Endodermal cell (in vitro differentiated cells): ENCODE measurements at regions not wholly inside any gene's neighbourhood (a gene's known extent, or its start where the extent isn't known, plus 50 kb on each side); places are given as distances from the start of the nearest gene placed in this dataset.

Experiments used
- DNase-seq: peaks from one replicate; pipeline ENCODE4 v3.0.0-alpha.2; 2017
- H3K27ac ChIP-seq: 2 replicates; pipeline ENCODE4 v1.5.1; 2013; ENCODE audit warnings: mild to moderate bottlenecking, low read depth, low read length, moderate library complexity
- H3K27me3 ChIP-seq: 2 replicates; pipeline ENCODE4 v1.6.1; 2013; ENCODE audit warnings: mild to moderate bottlenecking, low read length, moderate library complexity; ENCODE audit not compliant: insufficient read depth, control insufficient read depth, poor library complexity, severe bottlenecking
- H3K36me3 ChIP-seq: 2 replicates; pipeline ENCODE4 v1.7.0; 2013; ENCODE audit warnings: mild to moderate bottlenecking, low read length, moderate library complexity; ENCODE audit not compliant: control insufficient read depth, insufficient read depth
- H3K4me1 ChIP-seq: one replicate; pipeline ENCODE4 v1.7.0; 2013; ENCODE audit warnings: low read length; ENCODE audit not compliant: control insufficient read depth, insufficient read depth
- H3K4me3 ChIP-seq: 2 replicates; pipeline ENCODE4 v1.5.1; 2013; ENCODE audit warnings: mild to moderate bottlenecking, low read length, moderate library complexity
- H3K9ac ChIP-seq: 2 replicates; pipeline ENCODE4 v1.6.1; 2013; ENCODE audit warnings: mild to moderate bottlenecking, low read length, moderate library complexity; ENCODE audit not compliant: poor library complexity, severe bottlenecking; ENCODE audit errors: extremely low read depth
- H3K9me3 ChIP-seq: 2 replicates; pipeline ENCODE4 v1.6.1; 2013; ENCODE audit warnings: mild to moderate bottlenecking, low read length, moderate library complexity; ENCODE audit not compliant: control insufficient read depth
- H3K27ac Mint-ChIP-seq: 2 replicates; pipeline ENCODE4 v1.8.0; 2020; ENCODE audit warnings: mixed read lengths
- H3K27me3 Mint-ChIP-seq: 2 replicates; pipeline ENCODE4 v1.8.0; 2021; ENCODE audit warnings: mild to moderate bottlenecking, mixed read lengths; ENCODE audit not compliant: insufficient read depth
- H3K36me3 Mint-ChIP-seq: 2 replicates; pipeline ENCODE4 v1.8.0; 2020; ENCODE audit warnings: low read depth, mixed read lengths
- H3K4me1 Mint-ChIP-seq: 2 replicates; pipeline ENCODE4 v1.8.0; 2020; ENCODE audit warnings: mixed read lengths
- H3K4me3 Mint-ChIP-seq: 2 replicates; pipeline ENCODE4 v1.8.0; 2020; ENCODE audit warnings: mild to moderate bottlenecking, moderate library complexity, mixed read lengths
- H3K9me3 Mint-ChIP-seq: 2 replicates; pipeline ENCODE4 v1.8.0; 2020; ENCODE audit warnings: mild to moderate bottlenecking, mixed read lengths
- WGBS, 2 experiments: methylation state at CpG; one replicate each; pipeline versions ENCODE4 v1.1.5 to v1.1.7; 2013; ENCODE audit warnings: missing lambda C conversion rate in 2 of 2, mixed read lengths in 1 of 2; ENCODE audit not compliant: insufficient coverage in 1 of 2, insufficient read length in 1 of 2; 5-methylcytosine and 5-hydroxymethylcytosine counted together
- TF ChIP-seq, protein P1 (sequence below): fragments of 200-600 bp; sonication (generic); conservative IDR thresholded peaks from 2 replicates; pipeline ENCODE4 v1.5.0; 2021; ENCODE audit warnings: antibody characterized with exemption, mild to moderate bottlenecking

DNA sequence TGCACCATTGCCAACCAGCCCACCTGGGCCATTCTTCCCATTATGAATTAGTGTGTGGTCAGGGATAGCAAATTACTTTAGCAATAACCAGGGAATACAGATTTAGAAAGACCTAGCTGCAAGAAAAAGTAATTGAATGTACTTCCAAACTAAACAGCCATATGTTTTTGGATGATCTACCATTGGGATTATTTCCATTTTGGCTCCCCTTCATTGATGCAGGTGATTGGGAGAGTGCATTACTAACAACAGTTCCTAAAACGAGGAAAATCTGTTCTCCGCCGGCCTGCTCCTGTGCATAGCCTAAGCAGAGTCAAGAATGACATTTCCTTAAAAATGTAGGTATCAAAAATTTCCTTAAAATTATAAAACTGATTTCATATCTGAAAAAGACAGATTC lies 58.5 kb downstream of the MAIP1 start:
- Histone ChIP-seq H3K4me1 (no peaks in the 10 kb centered on the region), H3K36me3 (no peaks in the 10 kb centered on the region), H3K27me3 (no peaks in the 10 kb centered on the region), H3K4me3 (no peak overlapping the region), H3K9ac (no peak overlapping the region), H3K9me3 (peaks cover 13% of the 10 kb centered on the region), H3K27ac (no peak overlapping the region)
- H3K9me3 Mint-ChIP-seq = peaks cover 32% of the 10 kb centered on the region
- WGBS, 2 experiments = 93 to 100% methylated on average over 1 to 3 of the region's 3 CpGs
- TF ChIP-seq, protein P1, sequence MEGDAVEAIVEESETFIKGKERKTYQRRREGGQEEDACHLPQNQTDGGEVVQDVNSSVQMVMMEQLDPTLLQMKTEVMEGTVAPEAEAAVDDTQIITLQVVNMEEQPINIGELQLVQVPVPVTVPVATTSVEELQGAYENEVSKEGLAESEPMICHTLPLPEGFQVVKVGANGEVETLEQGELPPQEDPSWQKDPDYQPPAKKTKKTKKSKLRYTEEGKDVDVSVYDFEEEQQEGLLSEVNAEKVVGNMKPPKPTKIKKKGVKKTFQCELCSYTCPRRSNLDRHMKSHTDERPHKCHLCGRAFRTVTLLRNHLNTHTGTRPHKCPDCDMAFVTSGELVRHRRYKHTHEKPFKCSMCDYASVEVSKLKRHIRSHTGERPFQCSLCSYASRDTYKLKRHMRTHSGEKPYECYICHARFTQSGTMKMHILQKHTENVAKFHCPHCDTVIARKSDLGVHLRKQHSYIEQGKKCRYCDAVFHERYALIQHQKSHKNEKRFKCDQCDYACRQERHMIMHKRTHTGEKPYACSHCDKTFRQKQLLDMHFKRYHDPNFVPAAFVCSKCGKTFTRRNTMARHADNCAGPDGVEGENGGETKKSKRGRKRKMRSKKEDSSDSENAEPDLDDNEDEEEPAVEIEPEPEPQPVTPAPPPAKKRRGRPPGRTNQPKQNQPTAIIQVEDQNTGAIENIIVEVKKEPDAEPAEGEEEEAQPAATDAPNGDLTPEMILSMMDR = no peak
- peaks cover 13% of the 10 kb centered on the region for H3K36me3 Mint-ChIP-seq
- H3K4me1 Mint-ChIP-seq = no peaks in the 10 kb centered on the region
- H3K27me3 Mint-ChIP-seq = no peaks in the 10 kb centered on the region
- no peak overlapping the region for H3K27ac Mint-ChIP-seq
- H3K4me3 Mint-ChIP-seq = no peak overlapping the region
- no peak for DNase-seq

DNA sequence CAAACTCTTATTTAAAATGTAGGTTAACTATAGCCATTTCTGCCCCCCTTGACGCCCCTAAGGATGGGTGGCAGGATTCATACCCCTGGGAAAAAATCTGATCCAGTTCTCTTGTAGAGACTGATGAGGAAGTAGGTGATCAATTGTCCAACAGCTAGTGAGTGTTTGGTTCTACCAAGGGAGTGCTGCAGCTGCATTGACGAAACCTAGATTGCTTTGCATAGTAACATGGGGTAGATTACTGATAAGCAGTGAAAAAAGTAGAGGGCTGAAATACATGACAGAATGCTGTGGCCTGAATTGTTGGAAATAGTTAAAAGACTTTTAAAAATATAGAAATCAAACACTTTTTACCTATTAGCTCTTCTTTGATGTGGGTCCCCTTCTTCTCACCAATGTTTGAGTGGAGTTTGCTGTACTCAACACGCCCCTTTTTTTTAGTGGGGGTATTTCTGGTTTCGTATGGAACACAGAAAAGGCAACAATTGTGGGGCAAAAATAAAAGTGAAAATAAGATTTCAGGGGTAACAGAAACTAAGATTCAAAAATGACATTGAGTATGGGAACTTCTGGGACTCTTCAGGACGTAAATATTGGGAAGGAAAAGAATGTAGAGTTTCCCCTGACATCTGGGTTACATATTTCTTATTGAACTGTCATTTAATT lies 66.2 kb downstream of the MAIP1 start:
- no peak overlapping the region for H3K4me3 ChIP-seq
- H3K9me3 ChIP-seq = peaks cover 5% of the 10 kb centered on the region
- Mint-ChIP-seq H3K27ac (no peak overlapping the region), H3K4me3 (no peak overlapping the region), H3K9me3 (peaks cover 29% of the 10 kb centered on the region), H3K36me3 (peaks cover 12% of the 10 kb centered on the region), H3K27me3 (no peaks in the 10 kb centered on the region), H3K4me1 (no peaks in the 10 kb centered on the region)
- TF ChIP-seq, protein P1 = no peak
- H3K27ac ChIP-seq = no peak overlapping the region
- no peaks in the 10 kb centered on the region for H3K27me3 ChIP-seq
- H3K9ac ChIP-seq = no peak overlapping the region
- no peaks in the 10 kb centered on the region for H3K4me1 ChIP-seq
- no peak for DNase-seq
- H3K36me3 ChIP-seq = no peaks in the 10 kb centered on the region
- 91 to 100% methylated on average over 2 to 5 of the region's 5 CpGs for WGBS, 2 experiments

DNA sequence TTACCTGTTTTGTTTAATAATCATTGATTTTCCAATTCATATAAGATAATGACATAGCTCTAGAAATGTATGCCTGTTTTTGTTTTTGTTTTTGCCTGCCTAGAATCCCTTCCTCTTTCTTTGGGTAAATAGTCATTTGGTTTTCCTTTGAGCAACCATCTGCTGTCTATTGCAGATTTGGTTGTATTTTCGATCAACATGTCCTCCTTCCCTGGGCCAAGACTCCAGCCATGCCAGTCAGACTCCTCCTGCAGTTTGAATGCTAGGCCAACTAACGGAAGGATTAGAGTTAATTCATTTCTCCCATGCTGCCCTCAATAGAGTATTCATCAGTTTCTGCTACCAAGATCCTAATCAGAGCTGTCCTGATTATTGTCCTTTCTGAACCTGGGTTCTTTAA lies 67.1 kb downstream of the MAIP1 start:
- Mint-ChIP-seq H3K27ac (no peak overlapping the region), H3K27me3 (no peaks in the 10 kb centered on the region), H3K4me3 (no peak overlapping the region), H3K36me3 (peaks cover 7% of the 10 kb centered on the region), H3K4me1 (no peaks in the 10 kb centered on the region), H3K9me3 (peaks cover 22% of the 10 kb centered on the region)
- Histone ChIP-seq H3K4me1 (no peaks in the 10 kb centered on the region), H3K27me3 (no peaks in the 10 kb centered on the region), H3K4me3 (no peak overlapping the region), H3K9ac (no peak overlapping the region), H3K36me3 (no peaks in the 10 kb centered on the region), H3K27ac (no peak overlapping the region), H3K9me3 (no peaks in the 10 kb centered on the region)
- TF ChIP-seq, protein P1 = no peak
- DNase-seq = no peak
- WGBS, 2 experiments = 94 to 96% methylated on average over 2 of the region's 2 CpGs
